Neuronal stem cell (in vitro differentiated cells): ENCODE measurements at regions not wholly inside any gene's neighbourhood (a gene's known extent, or its start where the extent isn't known, plus 50 kb on each side); places are given as distances from the start of the nearest gene placed in this dataset.

Experiments used
- DNase-seq: peaks from one replicate; pipeline ENCODE4 v3.0.0-alpha.2; 2013; ENCODE audit warnings: low spot score
- H2AFZ ChIP-seq: one replicate; pipeline ENCODE4 v1.6.1; 2013; ENCODE audit warnings: mild to moderate bottlenecking, low read length, inconsistent platforms
- H2AK5ac ChIP-seq: 2 replicates; pipeline ENCODE4 v1.6.1; 2013; ENCODE audit warnings: low read depth, mild to moderate bottlenecking, inconsistent platforms, low read length, moderate library complexity, mixed read lengths
- H2BK120ac ChIP-seq: 2 replicates; pipeline ENCODE4 v1.6.1; 2013; ENCODE audit warnings: low read depth, mild to moderate bottlenecking, inconsistent platforms, low read length, moderate library complexity, mixed read lengths
- H2BK12ac ChIP-seq: one replicate; pipeline ENCODE4 v1.6.1; 2013; ENCODE audit warnings: low read length, inconsistent platforms
- H2BK15ac ChIP-seq: 2 replicates; pipeline ENCODE4 v1.6.1; 2013; ENCODE audit warnings: mild to moderate bottlenecking, low read length, inconsistent platforms, mixed read lengths
- H2BK5ac ChIP-seq: one replicate; pipeline ENCODE4 v1.6.1; 2013; ENCODE audit warnings: inconsistent platforms, mild to moderate bottlenecking, low read length, moderate library complexity
- H3K14ac ChIP-seq: one replicate; pipeline ENCODE4 v1.6.1; 2013; ENCODE audit warnings: low read length, inconsistent platforms
- H3K18ac ChIP-seq: 2 replicates; pipeline ENCODE4 v1.6.1; 2013; ENCODE audit warnings: low read length, inconsistent platforms
- H3K23ac ChIP-seq: 2 replicates; pipeline ENCODE4 v1.6.1; 2013; ENCODE audit warnings: low read depth, mild to moderate bottlenecking, mixed read lengths, low read length, inconsistent platforms; ENCODE audit not compliant: poor library complexity
- H3K27ac ChIP-seq: replicated peaks from 3 replicates; pipeline ENCODE4 v1.5.1; 2013; ENCODE audit warnings: low read length, inconsistent platforms
- H3K27me3 ChIP-seq, 3 experiments: 2 replicates each; pipeline ENCODE4 v1.6.1; 2013; ENCODE audit warnings: low read length in 3 of 3, mild to moderate bottlenecking in 2 of 3, inconsistent platforms in 1 of 3, low read depth in 1 of 3, mixed read lengths in 1 of 3, moderate library complexity in 1 of 3; ENCODE audit not compliant: control insufficient read depth in 3 of 3, insufficient read depth in 3 of 3
- H3K36me3 ChIP-seq, 2 donors: replicated peaks in 1 of 2; 2 replicates each; pipeline ENCODE4 v1.6.1; 2013; ENCODE audit warnings: low read length in 2 of 2; ENCODE audit not compliant: control insufficient read depth in 2 of 2, insufficient read depth in 2 of 2
- H3K4ac ChIP-seq: 2 replicates; pipeline ENCODE4 v1.6.1; 2013; ENCODE audit warnings: inconsistent platforms, mild to moderate bottlenecking, low read length, moderate library complexity
- H3K4me1 ChIP-seq, 2 donors: 1 replicate in 1 of 2; 2 replicates in 1 of 2; pipeline ENCODE4 v1.6.1; 2013; ENCODE audit warnings: low read length in 2 of 2, low read depth in 1 of 2; ENCODE audit not compliant: control insufficient read depth in 2 of 2, insufficient read depth in 1 of 2
- H3K4me2 ChIP-seq: one replicate; pipeline ENCODE4 v1.6.1; 2013; ENCODE audit warnings: mild to moderate bottlenecking, low read length, inconsistent platforms; ENCODE audit not compliant: insufficient read depth, poor library complexity, severe bottlenecking
- H3K4me3 ChIP-seq, 2 donors: 2 replicates each; pipeline ENCODE4 v1.5.1; 2013; ENCODE audit warnings: low read length in 2 of 2, mild to moderate bottlenecking in 2 of 2, inconsistent platforms in 1 of 2, moderate library complexity in 1 of 2
- H3K79me1 ChIP-seq: one replicate; pipeline ENCODE4 v1.6.1; 2013; ENCODE audit warnings: low read depth, mild to moderate bottlenecking, inconsistent platforms, low read length, moderate library complexity
- H3K9ac ChIP-seq: one replicate; pipeline ENCODE4 v1.6.1; 2013; ENCODE audit warnings: mild to moderate bottlenecking, low read depth, low read length, inconsistent platforms; ENCODE audit not compliant: poor library complexity
- H3K9me3 ChIP-seq, 2 donors: replicated peaks in 1 of 2; 2 replicates each; pipeline versions ENCODE3 to v1.6.1; 2013; ENCODE audit warnings: low read length in 2 of 2, mild to moderate bottlenecking in 2 of 2, inconsistent platforms in 1 of 2, low read depth in 1 of 2, mixed read lengths in 1 of 2, moderate library complexity in 1 of 2; ENCODE audit not compliant: control insufficient read depth in 2 of 2, insufficient read depth in 1 of 2
- H4K8ac ChIP-seq: one replicate; pipeline ENCODE4 v1.6.1; 2013; ENCODE audit warnings: low read depth, mild to moderate bottlenecking, inconsistent platforms, low read length, moderate library complexity
- H4K91ac ChIP-seq: one replicate; pipeline ENCODE4 v1.6.1; 2013; ENCODE audit warnings: low read length, low read depth, mild to moderate bottlenecking, inconsistent platforms; ENCODE audit not compliant: poor library complexity
- WGBS, 2 donors: extraction: QIAGEN DNeasy Blood & Tissue Kit; methylation state at CpG; one replicate each; pipeline ENCODE4 v1.1.7; 2013; ENCODE audit warnings: missing lambda C conversion rate in 2 of 2, mixed read lengths in 1 of 2; ENCODE audit not compliant: insufficient read length in 2 of 2, insufficient replicate concordance in 1 of 2; ENCODE audit errors: extremely low coverage in 2 of 2; 5-methylcytosine and 5-hydroxymethylcytosine counted together

GRCh38 chr16:66196770-66197169, 169.7 kb upstream of the CDH5 start:
- Histone ChIP-seq H2BK12ac (no peak overlapping the region), H2BK5ac (no peak overlapping the region), H3K27me3 (no peaks in the 10 kb centered on the region), H2AFZ (no peak overlapping the region), H3K4me2 (no peak overlapping the region), H2AK5ac (no peak overlapping the region), H3K9me3 (no peaks in the 10 kb centered on the region), H3K4me3 (no peak overlapping the region), H3K4ac (no peak overlapping the region), H3K79me1 (no peaks in the 10 kb centered on the region), H4K8ac (no peak overlapping the region), H3K9ac (no peak overlapping the region), H3K18ac (no peak overlapping the region), H3K27ac (no peak overlapping the region), H2BK15ac (no peak overlapping the region), H2BK120ac (no peak overlapping the region), H3K36me3 (no peaks in the 10 kb centered on the region), H3K23ac (no peak overlapping the region), H4K91ac (no peak overlapping the region), H3K14ac (no peak overlapping the region), H3K4me1 (no peaks in the 10 kb centered on the region)
- DNase-seq = no peak
- no CpG with 5 or more reads among the region's 3 CpGs for WGBS, 2 donors

- Histone ChIP-seq H3K14ac (no peak overlapping the region), H3K4me3 (no peak overlapping the region), H2BK12ac (no peak overlapping the region), H3K4me1 (no peaks in the 10 kb centered on the region), H3K27ac (no peak overlapping the region), H3K79me1 (no peaks in the 10 kb centered on the region), H3K9me3 (no peaks in the 10 kb centered on the region), H2BK120ac (no peak overlapping the region), H3K36me3 (no peaks in the 10 kb centered on the region), H3K27me3 (no peaks in the 10 kb centered on the region), H2AK5ac (no peak overlapping the region), H3K4ac (no peak overlapping the region), H2AFZ (no peak overlapping the region), H3K18ac (no peak overlapping the region), H4K91ac (no peak overlapping the region), H3K23ac (no peak overlapping the region), H3K4me2 (no peak overlapping the region), H2BK15ac (no peak overlapping the region), H2BK5ac (no peak overlapping the region), H4K8ac (no peak overlapping the region), H3K9ac (no peak overlapping the region)
- no peak for DNase-seq
Measured at GRCh38 chr16:66194866-66195265, 171.6 kb upstream of the CDH5 start.

DNA sequence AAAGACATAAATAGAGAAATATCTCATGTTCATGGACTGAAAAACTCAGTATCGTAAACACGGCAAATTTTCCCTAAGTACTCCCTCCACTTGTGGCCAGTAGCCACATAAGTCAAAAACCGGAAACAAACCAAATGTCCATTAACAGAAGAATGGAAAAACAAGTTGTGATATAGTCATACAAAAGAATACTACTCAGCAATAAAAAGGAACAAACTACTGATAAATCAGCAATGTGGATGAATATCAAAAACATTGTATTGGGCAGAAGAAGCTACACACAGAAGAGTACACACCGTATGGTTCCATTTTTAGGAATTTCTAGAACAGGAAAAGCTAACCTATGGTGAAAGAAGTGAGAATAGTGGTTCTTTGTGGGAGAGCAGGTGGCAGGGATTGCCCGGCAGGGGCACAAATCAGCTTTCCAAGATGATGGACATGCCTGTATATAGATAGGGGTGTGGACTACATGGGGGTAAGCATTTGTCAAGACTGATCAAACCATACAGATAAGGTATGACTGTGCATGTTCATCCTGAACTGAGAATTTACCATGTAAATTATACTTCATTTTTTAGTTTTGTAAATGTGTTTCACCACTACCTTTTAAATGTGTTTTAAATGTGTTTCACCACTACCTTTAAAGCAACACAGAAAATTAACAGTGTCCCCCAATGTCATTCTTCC, 172.8 kb upstream of the CDH5 start:
- no peak overlapping the region for H3K4me2 ChIP-seq
- no CpG with 5 or more reads among the region's 5 CpGs for WGBS, 2 donors
- H4K91ac ChIP-seq = no peak overlapping the region
- no peak overlapping the region for H4K8ac ChIP-seq
- no peak overlapping the region for H3K4me3 ChIP-seq
- H3K79me1 ChIP-seq = no peaks in the 10 kb centered on the region
- no peak overlapping the region for H3K9ac ChIP-seq
- no peaks in the 10 kb centered on the region for H3K27me3 ChIP-seq
- H3K4me1 ChIP-seq = peaks cover 0 to 4% of the 10 kb centered on the region in 2 donors
- H3K4ac ChIP-seq = no peak overlapping the region
- H2AFZ ChIP-seq = no peak overlapping the region
- H2BK120ac ChIP-seq = no peak overlapping the region
- no peak overlapping the region for H3K18ac ChIP-seq
- no peak overlapping the region for H2BK15ac ChIP-seq
- no peak overlapping the region for H2BK5ac ChIP-seq
- no peaks in the 10 kb centered on the region for H3K9me3 ChIP-seq
- no peaks in the 10 kb centered on the region for H3K36me3 ChIP-seq
- no peak overlapping the region for H3K14ac ChIP-seq
- H2BK12ac ChIP-seq = no peak overlapping the region
- H3K23ac ChIP-seq = no peak overlapping the region
- no peak overlapping the region for H2AK5ac ChIP-seq
- DNase-seq = no peak
- no peak overlapping the region for H3K27ac ChIP-seq

GRCh38 chr16:66190411-66190810, 176.1 kb upstream of the CDH5 start:
- no peak overlapping the region for H4K8ac ChIP-seq
- H2BK12ac ChIP-seq = no peak overlapping the region
- peaks cover 0 to 6% of the 10 kb centered on the region in 2 donors for H3K4me1 ChIP-seq
- no peak overlapping the region for H2BK15ac ChIP-seq
- no peak for DNase-seq
- H2AFZ ChIP-seq = no peak overlapping the region
- H3K27ac ChIP-seq = no peak overlapping the region
- H3K14ac ChIP-seq = no peak overlapping the region
- H3K4me3 ChIP-seq = no peak overlapping the region
- WGBS, 2 donors = no CpG with 5 or more reads among the region's 1 CpG
- no peaks in the 10 kb centered on the region for H3K27me3 ChIP-seq
- H3K18ac ChIP-seq = no peak overlapping the region
- H3K79me1 ChIP-seq = no peaks in the 10 kb centered on the region
- no peaks in the 10 kb centered on the region for H3K9me3 ChIP-seq
- H3K4ac ChIP-seq = no peak overlapping the region
- H3K4me2 ChIP-seq = no peak overlapping the region
- H3K23ac ChIP-seq = no peak overlapping the region
- no peak overlapping the region for H2BK120ac ChIP-seq
- no peak overlapping the region for H3K9ac ChIP-seq
- no peak overlapping the region for H4K91ac ChIP-seq
- H3K36me3 ChIP-seq = no peaks in the 10 kb centered on the region
- H2BK5ac ChIP-seq = no peak overlapping the region
- no peak overlapping the region for H2AK5ac ChIP-seq
